GM23338 (cell line): ENCODE measurements at regions not wholly inside any gene's neighbourhood (a gene's known extent, or its start where the extent isn't known, plus 50 kb on each side); places are given as distances from the start of the nearest gene placed in this dataset.

ENCODE experiments used
- ATAC-seq: fragments of 200-7000 bp; cut with Tn5 transposase; 3 replicates; pipeline ENCODE4 v1.9.1; 2020
- DNase-seq: peaks from one replicate; pipeline ENCODE4 v3.0.0-alpha.2; 2015; ENCODE audit warnings: low spot score
- H2AFZ ChIP-seq: fragments of 200-600 bp; sonication (generic); 2 replicates; pipeline ENCODE4 v1.8.0; 2016; ENCODE audit warnings: antibody characterized with exemption, mild to moderate bottlenecking, moderate library complexity
- H3F3A ChIP-seq: fragments of 200-600 bp; sonication (generic); replicated peaks from 2 replicates; pipeline ENCODE4 v1.8.0; 2017; ENCODE audit warnings: antibody characterized with exemption, mixed run types, low read depth
- H3K27ac ChIP-seq: fragments of 200-600 bp; sonication (generic); 2 replicates; pipeline ENCODE4 v1.6.1; 2016; ENCODE audit warnings: low read depth
- H3K27me3 ChIP-seq: fragments of 200-600 bp; sonication (generic); 2 replicates; pipeline ENCODE4 v1.8.0; 2016; ENCODE audit warnings: mild to moderate bottlenecking, mixed run types, moderate library complexity; ENCODE audit not compliant: insufficient read depth
- H3K36me3 ChIP-seq: fragments of 200-600 bp; sonication (generic); 2 replicates; pipeline ENCODE4 v1.8.0; 2016; ENCODE audit warnings: mild to moderate bottlenecking; ENCODE audit not compliant: insufficient read depth
- H3K4me1 ChIP-seq: fragments of 200-600 bp; sonication (generic); 2 replicates; pipeline ENCODE4 v1.8.0; 2016; ENCODE audit warnings: mild to moderate bottlenecking, moderate library complexity; ENCODE audit not compliant: insufficient read depth
- H3K4me2 ChIP-seq: fragments of 200-600 bp; sonication (generic); 2 replicates; pipeline ENCODE4 v1.7.1; 2017; ENCODE audit warnings: mixed run types
- H3K4me3 ChIP-seq: fragments of 200-600 bp; sonication (generic); 2 replicates; pipeline ENCODE4 v1.6.1; 2016; ENCODE audit warnings: mixed run types
- H3K79me2 ChIP-seq: fragments of 200-600 bp; sonication (generic); replicated peaks from 2 replicates; pipeline ENCODE4 v1.8.0; 2017; ENCODE audit warnings: mild to moderate bottlenecking; ENCODE audit not compliant: insufficient read depth
- H3K9me2 ChIP-seq: fragments of 200-600 bp; sonication (generic); 2 replicates; pipeline ENCODE4 v1.8.0; 2017; ENCODE audit not compliant: insufficient read depth
- H4K20me1 ChIP-seq: fragments of 200-600 bp; sonication (generic); replicated peaks from 2 replicates; pipeline ENCODE4 v1.8.0; 2017; ENCODE audit warnings: mild to moderate bottlenecking; ENCODE audit not compliant: insufficient read depth
- H3K27ac Mint-ChIP-seq: 2 replicates; pipeline ENCODE4 v1.8.0; 2020; ENCODE audit warnings: inconsistent platforms, mild to moderate bottlenecking, moderate library complexity, mixed read lengths
- H3K27me3 Mint-ChIP-seq: 3 replicates; pipeline ENCODE4 v1.8.0; 2022; ENCODE audit warnings: low read depth, mild to moderate bottlenecking, moderate library complexity, mixed read lengths, inconsistent platforms; ENCODE audit not compliant: insufficient read depth, poor library complexity
- H3K36me3 Mint-ChIP-seq: 3 replicates; pipeline ENCODE4 v1.8.0; 2021; ENCODE audit warnings: low read depth, mild to moderate bottlenecking, inconsistent platforms, moderate library complexity, mixed read lengths
- H3K4me1 Mint-ChIP-seq: 3 replicates; pipeline ENCODE4 v1.8.0; 2020; ENCODE audit warnings: mild to moderate bottlenecking, inconsistent platforms, mixed read lengths
- H3K4me3 Mint-ChIP-seq: 3 replicates; pipeline ENCODE4 v1.8.0; 2021; ENCODE audit warnings: moderate library complexity, mild to moderate bottlenecking, inconsistent platforms, mixed read lengths
- H3K9me3 Mint-ChIP-seq: 3 replicates; pipeline ENCODE4 v1.8.0; 2020; ENCODE audit warnings: moderate library complexity, mild to moderate bottlenecking, inconsistent platforms, mixed read lengths
- JUNB ChIP-seq: IDR thresholded peaks from one replicate; pipeline ENCODE4 v1.6.1; 2016; ENCODE audit warnings: antibody characterized with exemption; ENCODE audit not compliant: unreplicated experiment
- NANOG ChIP-seq: IDR thresholded peaks from 2 replicates; pipeline ENCODE4 v1.6.1; 2016; ENCODE audit warnings: antibody characterized with exemption, borderline replicate concordance
- ZNF462 ChIP-seq: fragments of 250-450 bp; sonication (Bioruptor Pico); IDR thresholded peaks from 2 replicates; pipeline ENCODE4 v1.5.0; 2020; ENCODE audit warnings: mild to moderate bottlenecking, moderate library complexity
- TF ChIP-seq, protein P1 (sequence below), 2 experiments: fragments of 200-600 bp in 1 of 2; sonication (generic) in 1 of 2; conservative IDR thresholded peaks; 2 replicates each; pipeline versions ENCODE4 v1.5.1 to v1.6.1; 2016 to 2017; ENCODE audit warnings: antibody characterized with exemption in 2 of 2, low read depth in 2 of 2, mild to moderate bottlenecking in 2 of 2, moderate library complexity in 1 of 2
- TF ChIP-seq, protein P2 (sequence below): IDR thresholded peaks from 2 replicates; pipeline ENCODE4 v1.6.1; 2016; ENCODE audit warnings: antibody characterized with exemption

- DNase-seq, result no peak
- Mint-ChIP-seq H3K27me3 (peaks cover 2% of the 10 kb centered on the region), H3K36me3 (no peaks in the 10 kb centered on the region), H3K4me1 (no peaks in the 10 kb centered on the region), H3K9me3 (no peaks in the 10 kb centered on the region), H3K4me3 (no peak overlapping the region), H3K27ac (no peak overlapping the region)
- H4K20me1 ChIP-seq, result no peaks in the 10 kb centered on the region
- H3K4me2 ChIP-seq, result no peak overlapping the region
- H3K27ac ChIP-seq, result no peak overlapping the region
- H3K9me2 ChIP-seq, result no peaks in the 10 kb centered on the region
- no peak for ATAC-seq
- no peak for TF ChIP-seq NANOG
- TF ChIP-seq ZNF462 (CRISPR knock-in tag), result no peak
- TF ChIP-seq, protein P1, sequence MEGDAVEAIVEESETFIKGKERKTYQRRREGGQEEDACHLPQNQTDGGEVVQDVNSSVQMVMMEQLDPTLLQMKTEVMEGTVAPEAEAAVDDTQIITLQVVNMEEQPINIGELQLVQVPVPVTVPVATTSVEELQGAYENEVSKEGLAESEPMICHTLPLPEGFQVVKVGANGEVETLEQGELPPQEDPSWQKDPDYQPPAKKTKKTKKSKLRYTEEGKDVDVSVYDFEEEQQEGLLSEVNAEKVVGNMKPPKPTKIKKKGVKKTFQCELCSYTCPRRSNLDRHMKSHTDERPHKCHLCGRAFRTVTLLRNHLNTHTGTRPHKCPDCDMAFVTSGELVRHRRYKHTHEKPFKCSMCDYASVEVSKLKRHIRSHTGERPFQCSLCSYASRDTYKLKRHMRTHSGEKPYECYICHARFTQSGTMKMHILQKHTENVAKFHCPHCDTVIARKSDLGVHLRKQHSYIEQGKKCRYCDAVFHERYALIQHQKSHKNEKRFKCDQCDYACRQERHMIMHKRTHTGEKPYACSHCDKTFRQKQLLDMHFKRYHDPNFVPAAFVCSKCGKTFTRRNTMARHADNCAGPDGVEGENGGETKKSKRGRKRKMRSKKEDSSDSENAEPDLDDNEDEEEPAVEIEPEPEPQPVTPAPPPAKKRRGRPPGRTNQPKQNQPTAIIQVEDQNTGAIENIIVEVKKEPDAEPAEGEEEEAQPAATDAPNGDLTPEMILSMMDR (conservative IDR thresholded peaks at IDR 0.05; ENCODE audit: low read depth in 2 of 2), result no peak
- TF ChIP-seq, protein P2, sequence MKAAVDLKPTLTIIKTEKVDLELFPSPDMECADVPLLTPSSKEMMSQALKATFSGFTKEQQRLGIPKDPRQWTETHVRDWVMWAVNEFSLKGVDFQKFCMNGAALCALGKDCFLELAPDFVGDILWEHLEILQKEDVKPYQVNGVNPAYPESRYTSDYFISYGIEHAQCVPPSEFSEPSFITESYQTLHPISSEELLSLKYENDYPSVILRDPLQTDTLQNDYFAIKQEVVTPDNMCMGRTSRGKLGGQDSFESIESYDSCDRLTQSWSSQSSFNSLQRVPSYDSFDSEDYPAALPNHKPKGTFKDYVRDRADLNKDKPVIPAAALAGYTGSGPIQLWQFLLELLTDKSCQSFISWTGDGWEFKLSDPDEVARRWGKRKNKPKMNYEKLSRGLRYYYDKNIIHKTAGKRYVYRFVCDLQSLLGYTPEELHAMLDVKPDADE, result no peak
- TF ChIP-seq JUNB, result no peak
- no peaks in the 10 kb centered on the region for H3K79me2 ChIP-seq
- no peak overlapping the region for H3K4me3 ChIP-seq
- no peaks in the 10 kb centered on the region; the same call in 1 of the 2 replicates for H3K36me3 ChIP-seq
- H2AFZ ChIP-seq, result no peak overlapping the region
- H3K27me3 ChIP-seq, result no peaks in the 10 kb centered on the region
- H3F3A ChIP-seq, result no peaks in the 10 kb centered on the region
- no peaks in the 10 kb centered on the region for H3K4me1 ChIP-seq
These were observed 214.9 kb upstream of the SYNDIG1 start for GRCh38 chr20:24254480-24254879.
